HepG2 (cell line): ENCODE measurements at regions not wholly inside any gene's neighbourhood (a gene's known extent, or its start where the extent isn't known, plus 50 kb on each side); places are given as distances from the start of the nearest gene placed in this dataset.

ENCODE experiments used
- ATAC-seq: fragments of 200-7000 bp; cut with Tn5 transposase; 3 replicates; pipeline ENCODE4 v1.9.1; 2020; ENCODE audit warnings: mild to moderate bottlenecking, moderate library complexity
- BruUV-seq: library from RNA; stranded (reverse); fragments of 400-500 nt; replicated peaks from 2 replicates; lab custom pipeline; 2021; lab: Mats Ljungman, UMichigan
- CTCF ChIA-PET: fragments of 300-600 bp; formaldehyde crosslinking; extraction: SDS; loops from one replicate; lab custom pipeline; 2021; ENCODE audit warnings: low total read pairs, inconsistent platforms, low intra/inter-chr PET ratio; lab: Yijun Ruan, JAX
- POLR2A ChIA-PET: fragments of 350-600 bp; sonication (Branson Sonifier 250); formaldehyde crosslinking; loops from one replicate; lab custom pipeline; 2020; ENCODE audit warnings: antibody characterized with exemption, inconsistent platforms; lab: Yijun Ruan, JAX
- DNase-seq: peaks from one replicate; pipeline ENCODE4 v3.0.0-alpha.2; 2015; ENCODE audit warnings: low spot score
- FAIRE-seq: peaks from 3 replicates; lab custom pipeline; 2011; peaks lifted over from hg19 to GRCh38; lab: Jason Lieb, UNC
- H2AFZ ChIP-seq: one replicate; pipeline ENCODE4 v1.6.1; 2011; ENCODE audit warnings: low read length, inconsistent platforms
- H3K27ac ChIP-seq: fragments of 300-600 bp; 3 replicates; pipeline ENCODE4 v1.8.0; 2011; ENCODE audit warnings: mixed run types, mild to moderate bottlenecking, mixed read lengths, low read length, inconsistent platforms; ENCODE audit not compliant: insufficient read depth; ENCODE audit errors: extremely low read length
- H3K27me3 ChIP-seq, 2 experiments: fragments of 200-600 bp in 1 of 2; 2 replicates in 1 of 2; 3 replicates in 1 of 2; pipeline versions ENCODE4 v1.6.0 to v1.8.0; 2011; ENCODE audit warnings: low read length in 2 of 2, mild to moderate bottlenecking in 2 of 2, moderate library complexity in 2 of 2, inconsistent platforms in 1 of 2; ENCODE audit not compliant: insufficient read depth in 2 of 2, control insufficient read depth in 1 of 2
- H3K36me3 ChIP-seq, 2 experiments: fragments of 200-600 bp in 1 of 2; replicated peaks in 1 of 2; 2 replicates in 1 of 2; 3 replicates in 1 of 2; pipeline versions ENCODE4 v1.5.1 to v1.8.0; 2011; ENCODE audit warnings: low read length in 2 of 2, inconsistent platforms in 1 of 2; ENCODE audit not compliant: insufficient read depth in 2 of 2, control insufficient read depth in 1 of 2
- H3K4me1 ChIP-seq: 2 replicates; pipeline ENCODE4 v1.5.1; 2012; ENCODE audit warnings: low read length, inconsistent platforms; ENCODE audit not compliant: insufficient read depth
- H3K4me2 ChIP-seq: 2 replicates; pipeline ENCODE4 v1.6.0; 2011; ENCODE audit warnings: low read depth, low read length, inconsistent platforms
- H3K4me3 ChIP-seq, 3 experiments: fragments of 200-600 bp in 1 of 3; sonication (generic), shearing (Covaris generic) in 1 of 3; replicated peaks in 1 of 3; 2 replicates each; pipeline ENCODE4 v1.5.1; 2011 to 2016; ENCODE audit warnings: low read length in 3 of 3, inconsistent platforms in 2 of 3, low read depth in 2 of 3, mild to moderate bottlenecking in 2 of 3, control low read depth in 1 of 3, mixed read lengths in 1 of 3; ENCODE audit not compliant: insufficient read depth in 1 of 3
- H3K79me2 ChIP-seq: one replicate; pipeline ENCODE4 v1.6.1; 2011; ENCODE audit warnings: low read length, inconsistent platforms; ENCODE audit not compliant: insufficient read depth
- H3K9ac ChIP-seq: 2 replicates; pipeline ENCODE4 v1.6.0; 2011; ENCODE audit warnings: mild to moderate bottlenecking, low read depth, low read length, inconsistent platforms; ENCODE audit not compliant: insufficient read depth
- H3K9me3 ChIP-seq: 2 replicates; pipeline ENCODE4 v1.5.1; 2012; ENCODE audit warnings: mild to moderate bottlenecking, low read length
- H4K20me1 ChIP-seq: 2 replicates; pipeline ENCODE4 v1.6.0; 2011; ENCODE audit warnings: inconsistent platforms, mild to moderate bottlenecking, low read length, moderate library complexity; ENCODE audit not compliant: insufficient read depth
- CREM ChIP-seq, 2 experiments: sonication (generic) in 1 of 2; formaldehyde crosslinking in 1 of 2; IDR thresholded peaks; 2 replicates each; pipeline versions ENCODE4 v1.4.0 to v1.6.1; 2016 to 2020; ENCODE audit warnings: antibody characterized with exemption in 1 of 2, mild to moderate bottlenecking in 1 of 2, missing genetic modification reagents in 1 of 2
- ELF4 ChIP-seq: sonication (generic); formaldehyde crosslinking; IDR thresholded peaks from 2 replicates; pipeline ENCODE4 v1.5.0; 2020; ENCODE audit warnings: missing genetic modification reagents, mild to moderate bottlenecking, moderate library complexity, borderline replicate concordance
- FOXA3 ChIP-seq: IDR thresholded peaks from 2 replicates; pipeline ENCODE4 v1.6.1; 2016; ENCODE audit warnings: missing genetic modification reagents, missing compliant biosample characterization
- MAFF ChIP-seq: IDR thresholded peaks from 2 replicates; pipeline ENCODE4 v1.6.1; 2011; ENCODE audit warnings: low read depth, low read length, improper control_type of control experiment
- MAFK ChIP-seq, 2 experiments: IDR thresholded peaks in 1 of 2; conservative IDR thresholded peaks in 1 of 2; 2 replicates each; pipeline ENCODE4 v1.6.1; 2011; ENCODE audit warnings: improper control_type of control experiment in 2 of 2, low read length in 2 of 2
- MTF1 ChIP-seq: sonication (generic); formaldehyde crosslinking; IDR thresholded peaks from 2 replicates; pipeline ENCODE4 v1.5.0; 2020; ENCODE audit warnings: missing genetic modification reagents
- NFE2 ChIP-seq: sonication (generic); formaldehyde crosslinking; IDR thresholded peaks from 2 replicates; pipeline ENCODE4 v1.4.0; 2020; ENCODE audit warnings: missing genetic modification reagents
- NKX3-1 ChIP-seq: sonication (generic); formaldehyde crosslinking; IDR thresholded peaks from 2 replicates; pipeline ENCODE4 v1.5.0; 2020; ENCODE audit warnings: missing genetic modification reagents
- PLRG1 ChIP-seq: fragments of 450-650 bp; conservative IDR thresholded peaks from 2 replicates; pipeline ENCODE4 v1.6.1; 2016
- SOX13 ChIP-seq, 3 experiments: fragments of 450-650 bp in 1 of 3; sonication (generic) in 1 of 3; formaldehyde crosslinking in 1 of 3; IDR thresholded peaks in 2 of 3; conservative IDR thresholded peaks in 1 of 3; 2 replicates each; pipeline versions ENCODE4 v1.5.0 to v1.6.1; 2016 to 2020; ENCODE audit warnings: antibody characterized with exemption in 1 of 3, mild to moderate bottlenecking in 1 of 3, missing compliant biosample characterization in 1 of 3, missing genetic modification reagents in 1 of 3, moderate library complexity in 1 of 3
- TAF1 ChIP-seq: sonication (generic); formaldehyde crosslinking; IDR thresholded peaks from 2 replicates; pipeline ENCODE4 v1.4.0; 2020; ENCODE audit warnings: missing genetic modification reagents
- ZNF24 ChIP-seq: fragments of 450-650 bp; IDR thresholded peaks from 2 replicates; pipeline ENCODE4 v1.6.1; 2017; ENCODE audit warnings: antibody characterized with exemption, mild to moderate bottlenecking
- ZNF577 ChIP-seq: sonication (generic); formaldehyde crosslinking; IDR thresholded peaks from 2 replicates; pipeline ENCODE4 v1.4.0; 2020; ENCODE audit warnings: mild to moderate bottlenecking, low read depth, missing genetic modification reagents, borderline replicate concordance
- WGBS: methylation state at CpG from one replicate; pipeline ENCODE4 v1.1.6; 2017; ENCODE audit warnings: low lambda C conversion rate; 5-methylcytosine and 5-hydroxymethylcytosine counted together
- in situ Hi-C: cut with HindIII; loops from 2 replicates; pipeline ENCODE4 v1.10.0; 2017; ENCODE audit warnings: low pct_unique_long_range_greater_than_20kb; ENCODE audit not compliant: extremely low pct_ligation_motif_present
- intact Hi-C: fragments of 100-400 bp; cut with micrococcal nuclease; formaldehyde crosslinking; loops from one replicate; pipeline ENCODE4 v1.10.0; 2022; ENCODE audit not compliant: unreplicated experiment
- TF ChIP-seq, protein P1 (sequence below): sonication (generic); formaldehyde crosslinking; IDR thresholded peaks from 2 replicates; pipeline ENCODE4 v1.8.1; 2023; ENCODE audit warnings: missing genetic modification reagents, mild to moderate bottlenecking, borderline replicate concordance
- TF ChIP-seq, protein P2 (sequence below): sonication (generic); formaldehyde crosslinking; IDR thresholded peaks from 2 replicates; pipeline ENCODE4 v1.5.1; 2020; ENCODE audit warnings: missing genetic modification reagents, mild to moderate bottlenecking, borderline replicate concordance
- TF ChIP-seq, protein P3 (sequence below): sonication (generic); formaldehyde crosslinking; IDR thresholded peaks from 2 replicates; pipeline ENCODE4 v1.4.0; 2020; ENCODE audit warnings: mild to moderate bottlenecking, missing genetic modification reagents

DNA sequence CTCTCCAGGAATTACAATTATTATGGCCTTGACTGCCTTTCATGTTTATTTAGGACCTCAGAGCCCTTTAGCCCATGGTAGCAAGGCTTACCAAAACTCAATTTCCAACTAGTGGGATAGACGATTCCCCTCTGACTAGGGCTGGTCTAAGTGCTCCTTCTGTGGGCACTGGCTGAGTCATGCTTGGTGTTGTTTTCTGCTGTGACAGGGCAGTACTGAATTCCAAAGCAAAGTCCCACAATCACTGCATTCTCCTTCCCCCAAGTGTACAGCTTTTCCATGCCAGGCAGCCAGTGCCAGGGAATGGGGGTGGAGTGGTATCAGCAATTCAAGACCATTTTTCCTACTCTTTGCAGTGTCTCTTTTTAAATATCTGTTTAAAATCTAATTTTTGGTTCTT is 509.0 kb upstream of the NECTIN3 start:
- no peak for FAIRE-seq
- no peaks in the 10 kb centered on the region for H3K27me3 ChIP-seq
- H4K20me1 ChIP-seq, result no peaks in the 10 kb centered on the region
- BruUV-seq, result no TSS peak
- no peaks in the 10 kb centered on the region for H3K36me3 ChIP-seq
- H3K9ac ChIP-seq, result no peak overlapping the region
- no peak overlapping the region for H2AFZ ChIP-seq
- H3K79me2 ChIP-seq, result no peaks in the 10 kb centered on the region
- ChIA-PET CTCF (no interaction called here), POLR2A (no interaction called here)
- 0% methylated on average over 1 of the region's 1 CpG for WGBS
- H3K9me3 ChIP-seq, result no peaks in the 10 kb centered on the region
- no peak for DNase-seq
- no peak for ATAC-seq
- H3K4me2 ChIP-seq, result no peak overlapping the region
- H3K4me1 ChIP-seq, result no peaks in the 10 kb centered on the region
- in situ Hi-C loops, result no loop called here
- H3K27ac ChIP-seq, result no peak overlapping the region
- TF ChIP-seq, protein P1, sequence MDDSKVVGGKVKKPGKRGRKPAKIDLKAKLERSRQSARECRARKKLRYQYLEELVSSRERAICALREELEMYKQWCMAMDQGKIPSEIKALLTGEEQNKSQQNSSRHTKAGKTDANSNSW (CRISPR knock-in tag), result no peak
- TF ChIP-seq ZNF577 (CRISPR knock-in tag) (no peak), SOX13 (IDR thresholded peaks at IDR 0.05) (no peak), SOX13 (CRISPR knock-in tag; conservative IDR thresholded peaks at IDR 0.05 in 1 of 2, IDR thresholded peaks at IDR 0.05 in 1 of 2) (no peak), MTF1 (CRISPR knock-in tag) (no peak), FOXA3 (CRISPR knock-in tag) (no peak)
- TF ChIP-seq, protein P2, sequence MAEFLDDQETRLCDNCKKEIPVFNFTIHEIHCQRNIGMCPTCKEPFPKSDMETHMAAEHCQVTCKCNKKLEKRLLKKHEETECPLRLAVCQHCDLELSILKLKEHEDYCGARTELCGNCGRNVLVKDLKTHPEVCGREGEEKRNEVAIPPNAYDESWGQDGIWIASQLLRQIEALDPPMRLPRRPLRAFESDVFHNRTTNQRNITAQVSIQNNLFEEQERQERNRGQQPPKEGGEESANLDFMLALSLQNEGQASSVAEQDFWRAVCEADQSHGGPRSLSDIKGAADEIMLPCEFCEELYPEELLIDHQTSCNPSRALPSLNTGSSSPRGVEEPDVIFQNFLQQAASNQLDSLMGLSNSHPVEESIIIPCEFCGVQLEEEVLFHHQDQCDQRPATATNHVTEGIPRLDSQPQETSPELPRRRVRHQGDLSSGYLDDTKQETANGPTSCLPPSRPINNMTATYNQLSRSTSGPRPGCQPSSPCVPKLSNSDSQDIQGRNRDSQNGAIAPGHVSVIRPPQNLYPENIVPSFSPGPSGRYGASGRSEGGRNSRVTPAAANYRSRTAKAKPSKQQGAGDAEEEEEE, result no peak
- TF ChIP-seq, all 625 proteins: peak for 0
- H3K4me3 ChIP-seq, result no peak overlapping the region
- intact Hi-C loops, result no loop called here

DNA sequence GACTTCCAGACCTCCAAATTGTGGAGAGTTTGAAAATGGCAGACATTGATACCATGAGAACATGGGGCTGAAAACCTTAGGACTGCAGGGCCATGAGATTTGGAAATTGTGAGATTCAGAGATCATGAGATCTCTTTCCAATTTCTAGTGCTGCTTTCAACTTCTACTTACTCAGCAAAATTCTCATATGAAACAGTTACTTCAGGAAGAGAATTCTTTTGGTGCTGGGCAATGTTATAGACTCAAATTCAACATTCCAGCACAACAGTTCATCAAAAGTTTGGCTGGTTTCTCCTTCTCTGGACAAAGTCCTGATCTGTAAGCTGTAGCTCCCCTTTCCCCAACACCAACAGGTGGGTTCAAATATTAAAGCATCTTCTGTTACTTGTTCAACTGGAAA is 506.9 kb upstream of the NECTIN3 start:
- Histone ChIP-seq H3K9ac (no peak overlapping the region), H3K27ac (no peak overlapping the region), H4K20me1 (no peaks in the 10 kb centered on the region), H3K79me2 (no peaks in the 10 kb centered on the region), H3K27me3 (no peaks in the 10 kb centered on the region), H3K4me3 (no peak overlapping the region), H3K9me3 (no peaks in the 10 kb centered on the region), H3K4me1 (no peaks in the 10 kb centered on the region), H2AFZ (no peak overlapping the region), H3K4me2 (no peak overlapping the region), H3K36me3 (no peaks in the 10 kb centered on the region)
- CTCF ChIA-PET, result no interaction called here
- DNase-seq, result no peak
- intact Hi-C loops (no loop called here), in situ Hi-C loops (no loop called here)
- POLR2A ChIA-PET, result no interaction called here
- no peak for ATAC-seq
- no peak for FAIRE-seq
- no TSS peak for BruUV-seq
- no peak for TF ChIP-seq NFE2 (CRISPR knock-in tag)
- no peak for TF ChIP-seq NKX3-1 (CRISPR knock-in tag)
- TF ChIP-seq ELF4 (CRISPR knock-in tag), result no peak
- TF ChIP-seq, protein P3, sequence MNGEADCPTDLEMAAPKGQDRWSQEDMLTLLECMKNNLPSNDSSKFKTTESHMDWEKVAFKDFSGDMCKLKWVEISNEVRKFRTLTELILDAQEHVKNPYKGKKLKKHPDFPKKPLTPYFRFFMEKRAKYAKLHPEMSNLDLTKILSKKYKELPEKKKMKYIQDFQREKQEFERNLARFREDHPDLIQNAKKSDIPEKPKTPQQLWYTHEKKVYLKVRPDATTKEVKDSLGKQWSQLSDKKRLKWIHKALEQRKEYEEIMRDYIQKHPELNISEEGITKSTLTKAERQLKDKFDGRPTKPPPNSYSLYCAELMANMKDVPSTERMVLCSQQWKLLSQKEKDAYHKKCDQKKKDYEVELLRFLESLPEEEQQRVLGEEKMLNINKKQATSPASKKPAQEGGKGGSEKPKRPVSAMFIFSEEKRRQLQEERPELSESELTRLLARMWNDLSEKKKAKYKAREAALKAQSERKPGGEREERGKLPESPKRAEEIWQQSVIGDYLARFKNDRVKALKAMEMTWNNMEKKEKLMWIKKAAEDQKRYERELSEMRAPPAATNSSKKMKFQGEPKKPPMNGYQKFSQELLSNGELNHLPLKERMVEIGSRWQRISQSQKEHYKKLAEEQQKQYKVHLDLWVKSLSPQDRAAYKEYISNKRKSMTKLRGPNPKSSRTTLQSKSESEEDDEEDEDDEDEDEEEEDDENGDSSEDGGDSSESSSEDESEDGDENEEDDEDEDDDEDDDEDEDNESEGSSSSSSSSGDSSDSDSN (CRISPR knock-in tag), result no peak
- TF ChIP-seq CREM (IDR thresholded peaks at IDR 0.05), result no peak
- no peak for TF ChIP-seq CREM (CRISPR knock-in tag; IDR thresholded peaks at IDR 0.05)
- no peak for TF ChIP-seq PLRG1
- TF ChIP-seq MAFF, result peak; percentile 78
- TF ChIP-seq TAF1 (CRISPR knock-in tag), result no peak
- peak; percentile 75 to 89 for TF ChIP-seq MAFK (conservative IDR thresholded peaks at IDR 0.05 in 1 of 2, IDR thresholded peaks at IDR 0.05 in 1 of 2; ENCODE audit: low read length in 2 of 2)
- no peak for TF ChIP-seq ZNF24
